ENCODE measurements at regions not wholly inside any gene's neighbourhood (a gene's known extent, or its start where the extent isn't known, plus 50 kb on each side); places are given as distances from the start of the nearest gene placed in this dataset.

DNA sequence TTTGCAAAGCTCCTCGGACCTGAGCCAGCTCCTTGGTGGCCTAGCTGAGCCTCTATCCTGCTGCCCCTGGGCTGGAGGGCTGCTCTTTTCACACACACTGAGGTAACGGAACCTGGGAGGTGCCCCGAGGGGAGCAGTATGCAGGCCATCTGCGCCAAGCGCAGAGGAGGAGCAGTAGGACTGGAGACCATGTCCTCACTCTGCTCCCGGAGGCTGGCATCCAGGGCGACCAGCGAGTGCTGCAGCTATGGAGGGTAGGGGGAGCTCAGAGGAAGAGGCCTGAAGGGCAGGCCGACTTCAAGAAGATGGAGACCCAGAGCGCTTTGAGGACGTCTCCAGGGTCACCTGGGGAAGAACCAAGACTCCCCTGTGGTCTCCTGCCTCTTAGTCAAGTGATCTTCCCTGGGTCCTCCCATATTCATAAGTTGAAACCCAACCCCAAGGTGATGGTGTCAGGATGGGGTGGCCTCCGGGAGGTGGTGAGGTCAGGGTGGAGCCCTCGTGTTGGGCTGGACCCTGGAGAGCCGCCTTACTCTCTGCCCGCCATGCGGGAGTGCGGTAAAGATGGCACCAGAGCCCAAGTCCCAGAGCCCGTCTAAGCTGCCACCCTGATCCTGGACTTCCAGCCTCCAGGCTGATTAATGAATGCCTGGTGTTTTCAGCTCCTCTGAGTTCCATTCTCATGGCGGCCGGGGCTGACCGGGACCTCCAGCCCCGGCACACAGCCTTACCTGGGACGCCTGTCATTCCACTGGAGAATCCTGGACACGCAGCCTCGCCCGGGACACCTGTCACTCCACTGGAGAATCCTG is 160.7 kb downstream of the NDUFA10 start:
- no peak for DNase-seq

DNA sequence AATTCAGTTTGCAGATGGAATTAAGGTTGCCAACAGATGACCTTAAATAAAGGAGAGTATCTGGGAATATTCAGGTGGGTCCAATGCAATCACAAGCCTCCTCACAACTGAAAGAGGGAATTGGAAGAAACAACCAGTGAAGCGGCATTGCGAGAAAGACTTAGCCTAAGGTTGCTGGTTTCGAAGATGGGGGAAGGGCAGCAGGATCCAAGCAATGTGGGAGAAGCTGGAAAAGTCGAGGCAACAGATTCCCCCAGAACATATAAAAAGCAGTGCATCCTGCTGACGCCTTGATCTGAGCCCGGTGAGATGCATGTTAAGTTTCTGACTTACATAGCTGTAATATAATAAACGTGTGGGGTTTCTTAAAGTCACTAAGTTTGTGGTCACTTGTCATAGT is 162.5 kb downstream of the NDUFA10 start:
- DNase-seq, result no peak

DNA sequence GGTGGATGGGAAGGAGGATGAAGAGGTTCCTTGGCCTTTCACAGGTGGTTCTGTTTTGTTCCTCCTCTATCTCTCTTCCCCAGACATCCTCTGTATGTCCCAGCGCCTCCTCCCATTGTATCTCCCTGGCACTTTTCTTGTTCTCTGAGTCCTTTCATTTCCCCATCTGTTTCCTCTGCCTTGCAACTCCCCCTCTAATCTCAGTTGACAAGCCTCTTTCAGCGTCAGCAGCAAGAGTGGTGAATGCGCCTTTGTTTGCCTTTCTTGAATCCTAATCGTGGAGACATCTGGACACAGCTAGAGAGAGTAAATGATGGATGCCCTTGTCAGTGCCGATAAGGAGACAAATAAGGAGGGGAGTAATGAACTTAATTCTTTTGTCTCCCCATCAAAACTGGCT is 167.0 kb downstream of the NDUFA10 start:
- no peak for DNase-seq

DNA sequence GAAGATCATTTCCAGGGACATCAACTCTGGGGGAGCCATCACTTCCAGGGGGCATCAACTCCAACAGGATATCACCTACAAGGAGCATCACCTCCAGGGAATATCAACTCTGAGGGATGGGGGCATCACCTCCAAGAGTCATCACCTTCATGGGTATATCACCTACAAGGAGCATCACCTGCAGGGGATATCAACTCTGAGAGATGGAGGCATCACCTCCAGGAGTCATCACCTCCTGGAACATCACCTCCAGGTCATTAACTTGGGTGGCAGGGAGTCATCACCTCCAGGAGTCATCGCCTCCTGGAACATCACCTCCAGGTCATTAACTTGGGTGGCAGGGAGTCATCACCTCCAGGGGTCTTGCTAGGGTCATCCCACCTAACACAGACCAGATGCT is 167.6 kb downstream of the NDUFA10 start:
- DNase-seq, result no peak

DNA sequence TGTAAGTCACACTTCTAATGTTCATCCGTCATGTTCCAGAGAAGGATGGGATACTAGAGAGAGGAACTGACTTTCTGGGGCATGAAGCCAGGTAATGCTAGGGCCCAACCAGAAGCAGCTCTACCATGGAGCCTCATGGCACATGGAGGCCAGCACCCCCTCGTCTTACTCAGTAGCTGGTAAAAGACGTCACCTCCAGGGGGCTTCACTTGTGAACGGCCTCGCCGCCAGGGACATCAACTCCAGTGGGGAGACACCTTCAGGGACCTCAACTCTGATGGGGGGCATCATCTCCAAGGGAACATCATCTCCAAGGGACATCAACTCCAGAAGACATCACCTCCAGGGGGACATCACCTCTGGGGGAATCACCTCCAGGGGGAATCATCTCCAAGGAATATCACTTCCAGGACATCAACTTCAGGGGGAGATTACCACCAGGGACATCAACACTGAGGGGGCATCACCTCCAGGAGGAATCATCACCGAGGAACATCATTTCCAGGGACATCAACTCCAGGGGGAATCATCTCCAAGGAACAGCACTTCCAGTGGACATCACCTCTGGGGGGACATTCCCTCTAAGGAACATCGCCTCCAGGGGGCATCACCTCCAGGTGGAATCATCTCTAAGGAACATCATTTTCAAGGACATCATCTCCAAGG is 168.4 kb downstream of the NDUFA10 start:
- DNase-seq, result no peak

DNA sequence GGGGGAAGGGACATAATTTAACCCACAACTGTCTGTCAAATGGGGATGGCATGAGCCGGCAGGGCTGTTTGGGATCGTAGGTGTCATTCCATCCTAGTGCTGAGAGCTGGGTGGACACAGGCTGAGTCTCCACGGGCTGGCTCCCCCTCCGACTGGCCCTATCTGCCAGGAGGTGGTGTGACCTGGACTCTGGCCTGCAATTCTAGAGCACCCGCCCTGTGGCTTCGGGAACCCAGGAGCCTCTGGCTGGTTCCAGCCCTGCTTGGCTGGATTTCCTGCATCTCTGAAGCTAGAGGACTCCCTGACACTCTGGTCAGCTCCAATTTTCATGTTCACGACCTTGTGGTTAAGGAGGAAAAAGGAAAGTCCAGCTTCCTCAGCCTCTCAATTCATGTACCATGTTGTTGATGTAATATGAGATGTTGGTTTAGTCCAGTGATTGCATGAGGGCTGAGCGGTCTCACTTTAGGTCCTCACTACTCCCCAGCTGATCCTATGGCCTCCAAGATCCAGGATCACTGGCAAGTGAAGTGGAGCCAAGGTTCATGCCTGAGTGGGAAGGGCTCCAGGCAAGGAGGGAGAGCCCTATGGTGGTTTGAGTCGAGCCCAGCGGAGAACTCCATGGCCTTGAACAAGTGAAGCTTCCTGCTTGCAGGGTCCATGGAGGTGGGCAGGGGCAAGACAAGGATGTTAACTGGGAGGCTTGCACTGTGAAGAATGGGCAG is 169.1 kb downstream of the NDUFA10 start:
- DNase-seq, result no peak

DNA sequence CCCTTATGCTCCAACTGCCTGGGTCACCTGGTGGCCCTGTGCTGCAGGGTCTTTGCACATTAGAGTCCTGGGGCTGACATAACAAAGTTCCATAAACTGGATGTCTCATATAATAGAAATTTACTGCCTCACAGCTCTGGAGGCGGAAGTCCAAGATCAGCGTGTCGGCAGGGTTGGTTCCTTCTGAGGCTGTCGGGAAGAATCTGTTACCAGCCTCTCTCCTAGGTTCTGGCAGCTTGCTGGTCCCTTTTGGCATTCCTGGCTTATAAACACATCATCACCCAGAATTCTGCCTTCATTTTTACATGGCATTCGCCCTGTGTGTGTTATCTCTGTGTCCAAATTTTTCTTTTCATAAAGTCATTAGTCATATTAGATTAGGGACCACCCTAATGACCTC is 170.5 kb downstream of the NDUFA10 start:
- DNase-seq, result no peak

DNA sequence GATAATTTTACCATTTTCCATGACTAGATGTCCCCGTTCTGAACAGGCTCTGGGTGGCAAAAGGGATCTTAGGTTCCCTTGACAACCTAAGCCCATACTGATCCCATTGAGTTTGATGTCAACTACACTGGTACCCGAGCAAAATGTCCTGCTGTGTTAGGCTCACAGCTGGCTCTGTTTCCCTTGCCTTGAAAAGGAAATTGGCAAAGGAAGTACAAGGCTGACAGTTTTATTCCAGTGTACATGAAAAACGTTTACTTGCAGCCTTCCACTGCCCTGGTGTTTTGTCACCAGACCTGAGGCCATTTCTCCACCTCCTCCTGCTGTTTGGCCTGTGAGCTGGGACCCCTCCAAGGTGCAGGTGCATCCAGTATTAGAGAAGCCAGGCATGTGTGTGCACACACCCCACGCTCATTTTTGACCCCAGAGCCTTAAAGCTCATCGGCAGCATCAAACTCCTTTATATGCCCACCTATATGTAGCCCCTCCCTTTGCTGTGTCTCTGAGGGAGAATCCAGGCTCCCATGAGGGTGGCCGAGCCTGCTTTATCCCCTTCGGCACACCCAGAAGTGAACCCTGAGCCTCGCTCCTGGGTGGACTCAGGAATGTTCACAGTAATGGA is 171.3 kb downstream of the NDUFA10 start:
- no peak for DNase-seq

DNA sequence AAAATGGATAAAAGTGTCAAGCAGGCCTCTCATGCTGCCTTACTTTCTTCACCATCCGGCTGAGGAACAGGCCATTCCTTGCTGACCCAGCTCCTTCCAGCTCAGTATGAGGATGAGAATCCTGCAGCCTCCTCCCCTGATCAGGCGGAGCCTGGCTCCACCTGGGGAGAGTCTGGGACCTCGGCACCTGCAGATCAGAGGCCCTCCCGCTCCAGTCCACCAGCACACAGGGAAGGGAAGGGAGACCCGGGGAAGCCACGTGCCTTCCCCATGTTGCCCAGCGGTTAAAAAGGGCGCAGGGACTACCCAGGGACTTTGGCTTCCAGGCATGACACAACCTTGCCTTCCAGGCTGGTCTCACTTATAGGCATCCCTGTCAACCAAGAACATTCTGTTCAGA is 172.0 kb downstream of the NDUFA10 start:
- DNase-seq, result no peak

DNA sequence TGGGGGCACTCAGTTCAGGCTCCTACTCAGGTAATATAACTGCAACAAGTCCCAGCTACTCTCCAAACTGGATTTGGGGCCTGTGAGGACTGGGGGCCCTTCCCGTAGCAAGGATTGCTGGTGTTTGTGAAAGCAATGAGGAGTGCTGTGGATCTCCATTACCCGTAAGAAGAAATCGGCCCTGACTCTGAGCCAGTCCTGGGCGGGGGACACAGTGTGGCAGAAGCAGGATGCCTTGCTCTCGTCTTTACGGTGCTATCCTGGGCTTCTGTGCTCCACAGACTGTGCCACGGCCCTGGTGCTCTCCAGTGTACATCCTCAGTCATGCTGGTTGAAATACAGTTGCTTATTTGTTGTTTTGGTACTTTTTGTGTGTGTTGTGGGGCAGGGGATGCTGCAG is 172.9 kb downstream of the NDUFA10 start:
- DNase-seq, result no peak

DNA sequence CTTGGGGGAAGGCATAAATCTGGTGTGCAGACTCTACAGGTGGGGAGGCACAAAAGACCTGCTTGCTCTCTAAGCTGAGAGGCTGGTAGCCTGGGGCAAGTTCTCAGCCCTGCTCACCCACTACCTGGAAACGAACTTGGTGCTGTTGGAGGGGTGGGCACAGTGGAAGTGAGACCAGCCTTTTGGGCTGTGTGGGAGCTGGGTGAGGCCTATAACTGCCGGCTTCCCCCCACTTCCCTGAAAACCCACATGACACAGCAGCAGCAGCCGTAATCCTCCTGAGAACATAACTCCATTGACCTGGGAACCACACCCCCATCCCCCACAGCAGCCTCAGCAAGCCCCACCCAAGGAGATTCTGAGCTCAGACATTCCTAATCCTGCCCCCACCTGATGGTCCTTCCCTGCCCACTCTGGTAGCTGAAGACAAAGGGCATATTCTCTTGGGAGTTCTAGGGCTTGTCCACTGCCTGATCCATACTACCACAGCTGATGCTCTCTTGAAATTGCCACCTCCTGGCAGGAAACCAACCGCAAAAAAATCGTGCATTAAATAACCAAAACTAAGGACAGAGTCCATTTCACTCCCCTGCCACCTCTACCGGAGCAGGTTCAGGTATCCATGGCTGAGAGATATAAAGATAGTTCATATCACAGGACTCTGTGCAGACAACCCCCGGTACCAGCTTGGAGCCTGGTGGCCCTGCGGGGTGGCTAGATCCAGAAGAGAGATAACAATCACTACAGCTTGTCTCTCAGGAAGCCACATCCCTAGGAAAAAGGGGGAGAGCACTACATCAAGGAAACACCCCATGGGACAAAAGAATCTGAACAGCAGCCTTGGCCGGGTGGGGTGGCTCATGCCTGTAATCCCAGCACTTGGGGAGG is 178.1 kb downstream of the NDUFA10 start:
- no peak for DNase-seq

DNA sequence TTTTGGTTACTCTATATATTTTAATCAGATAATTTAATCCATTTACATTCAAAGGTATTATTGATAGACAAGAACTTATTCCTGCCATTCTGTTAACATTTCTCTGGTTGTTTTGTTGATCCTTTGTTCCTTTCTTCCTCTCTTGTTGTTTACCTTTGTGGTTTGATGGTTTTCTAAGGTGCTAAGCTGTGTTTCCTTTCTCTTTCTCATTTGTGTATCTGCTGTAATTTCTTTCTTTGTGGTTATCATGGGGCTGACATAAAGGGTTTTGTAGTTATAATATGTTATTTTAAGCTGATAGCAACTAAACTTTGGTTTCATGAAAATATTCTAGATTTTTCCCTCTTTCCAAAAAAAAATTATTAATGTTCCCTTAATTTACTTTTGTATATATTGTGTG is 179.2 kb downstream of the NDUFA10 start:
- no peak for DNase-seq

DNA sequence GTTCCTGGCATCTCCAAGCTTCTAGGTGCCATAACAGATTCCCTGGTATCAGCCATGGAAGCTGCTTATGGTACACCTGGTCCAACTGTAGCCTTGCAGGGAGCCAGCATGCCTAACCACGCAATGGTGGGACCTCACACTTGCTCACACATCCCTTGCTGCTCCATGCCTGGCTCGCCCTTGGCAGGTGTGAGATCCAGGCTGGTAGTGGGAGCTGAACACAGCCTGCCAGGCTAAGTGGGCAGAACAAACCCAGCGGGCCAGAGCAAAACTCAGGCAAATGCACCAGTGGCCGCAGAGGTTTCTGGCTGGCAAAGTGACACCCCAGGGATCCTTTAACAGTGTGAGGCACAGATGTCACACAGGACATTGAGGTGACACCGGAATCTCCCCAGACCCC is 185.8 kb downstream of the NDUFA10 start:
- DNase-seq, result no peak

DNA sequence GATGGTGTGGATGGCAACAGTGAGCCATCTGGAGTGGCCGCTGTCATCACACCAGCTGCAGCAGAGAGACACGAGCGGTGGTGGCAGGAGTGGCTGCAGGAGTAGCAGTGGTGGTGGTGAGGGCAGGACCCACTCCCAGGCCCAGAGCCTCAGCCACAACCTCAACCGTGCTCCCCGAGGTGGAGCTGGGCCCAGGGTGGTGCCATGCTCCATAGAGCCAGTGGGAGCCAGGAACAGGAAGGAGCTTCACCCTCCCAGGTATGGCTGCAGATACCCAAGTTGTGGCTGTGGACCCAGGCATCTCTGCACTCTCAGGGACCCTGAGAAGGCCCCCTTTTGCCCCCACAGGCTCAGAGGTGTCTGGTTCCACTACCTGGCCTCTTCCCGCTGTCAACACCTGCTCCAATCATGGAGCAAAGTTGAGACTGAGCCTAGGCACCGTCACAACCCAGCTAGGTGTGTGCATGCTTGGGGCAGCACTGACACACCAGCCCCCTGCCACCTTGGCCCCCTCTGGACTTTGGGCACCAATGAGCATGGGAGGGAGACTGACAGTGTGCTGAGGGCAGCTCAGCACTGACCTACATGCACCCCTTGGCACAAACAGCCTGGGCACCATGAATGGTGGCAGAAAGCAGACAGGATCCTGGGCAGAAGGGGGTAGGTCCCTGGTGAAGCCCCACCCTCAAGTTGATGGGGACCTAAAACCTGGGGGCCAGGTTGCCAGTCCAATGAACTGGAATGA is 188.9 kb downstream of the NDUFA10 start:
- no peak for DNase-seq

DNA sequence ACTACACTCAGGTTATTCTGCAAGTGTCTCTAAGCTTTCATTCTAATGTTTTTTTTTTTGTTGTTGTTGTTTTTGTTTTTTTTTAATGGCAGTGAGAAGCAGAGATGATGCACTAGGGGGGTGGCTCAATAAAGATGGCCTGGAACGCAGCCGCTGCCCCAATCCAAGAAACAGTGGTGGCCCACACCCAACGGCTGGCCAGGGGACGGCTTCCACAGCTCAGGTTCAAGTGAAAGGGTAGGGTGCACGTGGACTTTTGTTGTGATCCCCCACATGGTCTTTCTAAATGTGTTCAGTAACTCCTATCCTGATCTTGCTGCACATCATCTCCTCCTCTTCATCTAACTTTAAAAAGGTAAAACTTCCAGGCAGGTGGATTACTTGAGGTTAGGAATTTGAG is 190.1 kb downstream of the NDUFA10 start:
- DNase-seq, result no peak

DNA sequence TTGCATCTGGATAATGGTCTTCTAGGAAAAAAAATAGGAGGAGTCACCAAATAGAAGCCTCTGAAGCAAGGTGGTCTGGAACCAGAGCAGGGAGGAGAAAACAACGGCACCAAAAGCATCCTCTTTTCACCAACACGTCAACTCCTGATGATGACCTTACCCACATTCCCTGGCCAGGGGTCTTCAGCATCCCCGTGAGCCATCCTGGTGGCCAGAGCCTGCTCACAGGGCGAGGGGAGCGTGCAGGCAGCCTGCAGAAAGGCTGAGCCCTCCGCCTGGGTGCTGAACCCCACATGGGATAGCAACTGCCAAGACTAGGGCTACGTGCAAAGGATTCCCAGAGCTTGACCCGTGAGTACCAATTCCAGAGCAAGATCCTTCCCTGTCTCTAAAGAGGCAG is 191.0 kb downstream of the NDUFA10 start:
- DNase-seq, result no peak

DNA sequence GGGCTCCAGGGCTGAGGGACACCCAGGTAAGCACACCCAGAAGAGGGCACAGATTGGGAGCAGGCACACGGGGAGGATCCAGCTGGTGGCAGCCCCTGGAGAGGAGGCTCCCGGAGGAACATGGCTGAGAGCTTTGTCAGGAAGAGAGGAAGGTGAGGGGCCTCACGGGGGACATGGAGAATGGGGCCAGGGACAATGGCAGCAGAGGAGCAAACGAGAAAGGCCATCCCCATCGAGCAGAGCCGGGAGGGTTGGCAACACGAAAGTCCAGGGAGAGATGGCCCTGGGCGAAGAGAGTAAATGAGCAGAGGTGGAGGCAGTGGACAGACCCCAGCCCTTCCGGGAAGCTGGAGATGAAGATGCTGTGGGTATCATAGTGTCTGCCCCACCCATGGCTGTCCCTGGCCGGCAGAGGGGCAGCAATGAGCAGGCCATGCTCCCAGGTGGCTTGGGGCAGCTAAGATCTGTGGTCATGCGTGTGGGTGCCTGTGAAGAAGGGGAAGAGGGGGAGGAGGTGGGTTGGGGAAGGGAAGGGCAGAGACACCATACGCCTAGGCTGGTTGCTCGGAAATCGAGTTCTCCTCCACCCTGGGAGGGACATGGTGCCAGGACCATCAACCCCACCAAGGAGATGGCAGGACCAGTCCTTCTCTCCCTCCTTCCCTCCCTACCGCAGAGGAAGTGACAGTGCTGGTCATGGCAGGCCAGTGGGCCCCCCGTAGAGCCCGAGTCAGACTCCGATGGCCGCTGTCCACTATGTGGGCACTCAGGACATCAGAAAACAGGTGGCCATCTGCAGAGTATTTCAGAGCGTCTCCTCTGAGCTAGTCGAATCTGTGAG is 191.7 kb downstream of the NDUFA10 start:
- no peak for DNase-seq

DNA sequence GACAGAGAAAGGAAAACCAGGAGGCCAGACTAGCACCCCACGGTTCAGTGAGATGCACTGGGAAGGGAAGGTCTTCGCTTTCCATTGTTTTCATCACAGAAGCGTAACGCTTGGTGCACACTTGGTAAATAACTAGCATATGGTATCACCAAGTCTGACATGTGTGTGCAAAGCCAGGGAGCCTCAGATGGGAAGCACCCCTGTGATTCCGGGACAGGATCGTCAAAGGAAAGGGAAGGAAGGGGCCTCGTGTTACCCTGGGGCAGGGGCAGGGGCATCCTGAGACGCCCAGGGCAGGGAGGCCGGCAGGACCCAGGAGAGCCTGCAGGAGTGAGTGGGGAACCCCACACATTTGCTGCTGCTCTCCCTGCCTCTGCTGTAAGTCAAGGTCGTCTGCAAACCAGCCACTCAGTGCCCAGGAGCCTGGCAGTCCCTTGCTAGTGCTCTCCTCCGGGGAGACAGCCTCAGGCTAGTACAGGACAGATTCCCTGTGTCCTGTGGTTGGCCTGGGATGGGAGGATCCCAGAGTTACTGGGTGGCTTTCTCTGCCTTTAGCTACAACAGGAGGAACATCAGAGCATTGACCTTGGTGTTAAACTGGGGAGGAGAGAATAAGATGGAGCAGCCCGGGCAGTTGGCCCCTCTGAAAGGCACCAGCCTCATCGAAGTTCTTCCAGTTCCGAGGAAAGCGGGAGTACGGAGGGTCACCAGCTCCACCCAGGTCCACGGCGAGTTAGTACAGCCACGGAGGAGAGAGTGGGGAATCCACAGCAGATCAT is 192.5 kb downstream of the NDUFA10 start:
- no peak for DNase-seq

DNA sequence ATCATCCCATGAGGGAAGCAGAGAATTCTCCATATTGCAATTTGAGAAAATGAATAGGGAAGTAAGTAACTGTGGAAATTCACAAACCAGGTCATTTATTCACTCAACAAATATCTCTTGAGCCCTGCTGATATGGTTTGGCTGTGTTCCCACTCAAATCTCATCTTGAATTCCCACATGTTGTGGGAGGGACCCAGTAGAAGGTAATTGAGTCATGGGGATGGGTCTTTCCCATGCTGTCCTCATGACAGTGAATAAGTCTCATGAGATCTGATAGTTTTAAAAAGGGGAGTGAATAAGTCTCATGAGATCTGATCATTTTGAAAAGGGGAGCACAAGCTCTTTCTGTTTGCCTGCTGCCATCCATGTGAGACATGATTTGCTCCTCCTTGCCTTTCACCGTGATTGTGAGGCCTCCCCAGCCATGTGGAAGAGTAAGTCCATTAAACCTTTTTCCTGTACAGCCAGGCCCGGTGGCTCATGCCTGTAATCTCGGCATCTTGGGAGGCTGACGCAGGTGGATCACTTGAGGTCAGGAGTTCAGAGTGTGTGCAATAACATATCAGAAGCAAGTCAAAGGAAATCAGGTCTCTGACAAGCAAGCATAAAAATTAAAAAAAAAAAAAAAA is 193.2 kb downstream of the NDUFA10 start:
- DNase-seq, result no peak
